Fibroblast of lung (primary cell): ENCODE measurements at regions not wholly inside any gene's neighbourhood (a gene's known extent, or its start where the extent isn't known, plus 50 kb on each side); places are given as distances from the start of the nearest gene placed in this dataset.

Experiments
- CTCF ChIP-seq, 2 donors: IDR thresholded peaks in 1 of 2; conservative IDR thresholded peaks in 1 of 2; 1 replicate in 1 of 2; 2 replicates in 1 of 2; pipeline ENCODE4 v1.5.1; 2011 to 2012; ENCODE audit warnings: low read length in 2 of 2, control low read depth in 1 of 2, inconsistent platforms in 1 of 2, low read depth in 1 of 2, mild to moderate bottlenecking in 1 of 2
- EZH2 ChIP-seq: IDR thresholded peaks from 2 replicates; pipeline ENCODE4 v1.5.1; 2012; ENCODE audit warnings: low read length, control low read depth, mild to moderate bottlenecking; ENCODE audit errors: missing control alignments

- TF ChIP-seq EZH2 (no peak), CTCF (conservative IDR thresholded peaks at IDR 0.05 in 1 of 2, IDR thresholded peaks at IDR 0.05 in 1 of 2; ENCODE audit: low read depth in 1 of 2, low read length in 2 of 2) (no peak)
Measured at GRCh38 chr1:30183895-30184294, 539.5 kb downstream of the MATN1 start.
